Thyroid gland (tissue), 4 donors: ENCODE measurements at regions not wholly inside any gene's neighbourhood (a gene's known extent, or its start where the extent isn't known, plus 50 kb on each side); places are given as distances from the start of the nearest gene placed in this dataset.

Source experiments
- DNase-seq, 2 donors: peaks; one replicate each; pipeline ENCODE4 v3.0.0-alpha.2; 2019
- H3K27ac ChIP-seq, 3 donors: fragments of 200-600 bp; sonication (generic); 1 replicate in 2 of 3; 2 replicates in 1 of 3; pipeline ENCODE4 v1.5.1; 2016 to 2019; ENCODE audit warnings: mild to moderate bottlenecking in 1 of 3, moderate library complexity in 1 of 3
- H3K27me3 ChIP-seq: fragments of 200-600 bp; sonication (generic); one replicate; pipeline ENCODE4 v1.5.1; 2019
- H3K36me3 ChIP-seq, 2 donors: fragments of 200-600 bp; sonication (generic); one replicate each; pipeline ENCODE4 v1.5.1; 2016 to 2019
- H3K4me1 ChIP-seq, 2 donors: fragments of 200-600 bp; sonication (generic); one replicate each; pipeline ENCODE4 v1.5.1; 2017 to 2019
- H3K4me3 ChIP-seq, 3 donors: fragments of 200-600 bp; sonication (generic); replicated peaks in 1 of 3; 1 replicate in 2 of 3; 2 replicates in 1 of 3; pipeline ENCODE4 v1.5.1; 2016; ENCODE audit warnings: mild to moderate bottlenecking in 1 of 3
- H3K9me3 ChIP-seq: fragments of 200-600 bp; sonication (generic); one replicate; pipeline ENCODE4 v1.5.1; 2017
- CTCF ChIP-seq, 6 experiments: fragments of 200-600 bp in 3 of 6; fragments of 450-650 bp in 3 of 6; sonication (generic) in 3 of 6; IDR thresholded peaks; one replicate each; pipeline ENCODE4 v1.5.1; 2016 to 2019; ENCODE audit warnings: antibody characterized with exemption in 6 of 6, mild to moderate bottlenecking in 2 of 6, inconsistent platforms in 1 of 6, moderate library complexity in 1 of 6
- POLR2A ChIP-seq, 2 donors: fragments of 450-650 bp; IDR thresholded peaks; one replicate each; pipeline ENCODE4 v1.6.1; 2017; ENCODE audit warnings: antibody characterized with exemption in 2 of 2, mild to moderate bottlenecking in 2 of 2, moderate library complexity in 1 of 2
- WGBS, 2 donors: methylation state at CpG; one replicate each; pipeline ENCODE4 v1.1.5; 2017; 5-methylcytosine and 5-hydroxymethylcytosine counted together
- intact Hi-C: fragments of 100-400 bp; cut with DNase I; formaldehyde crosslinking; loops from one replicate; pipeline ENCODE4 v1.15.1; 2023

GRCh38 chrX:49773993-49774392 is 55.1 kb upstream of the PAGE4 start:
- H3K4me1 ChIP-seq = no peaks in the 10 kb centered on the region
- TF ChIP-seq POLR2A (IDR thresholded peaks at IDR 0.05) (no peak), CTCF (IDR thresholded peaks at IDR 0.05) (no peak)

GRCh38 chrX:49767236-49767635 is 61.9 kb upstream of the PAGE4 start:
- DNase-seq = no peak
- 31 to 36% methylated on average over 1 of the region's 1 CpG for WGBS, 2 donors
- no peak overlapping the region for H3K27ac ChIP-seq
- no peaks in the 10 kb centered on the region for H3K27me3 ChIP-seq
- intact Hi-C loops = no loop called here
- no peak overlapping the region for H3K4me3 ChIP-seq
- no peaks in the 10 kb centered on the region for H3K36me3 ChIP-seq
- H3K4me1 ChIP-seq = no peaks in the 10 kb centered on the region
- TF ChIP-seq CTCF (IDR thresholded peaks at IDR 0.05) (no peak), POLR2A (IDR thresholded peaks at IDR 0.05) (no peak)
- H3K9me3 ChIP-seq = no peaks in the 10 kb centered on the region

More at GRCh38 chrX:49773993-49774392, 55.1 kb upstream of the PAGE4 start:
- Histone ChIP-seq H3K4me3 (no peak overlapping the region), H3K36me3 (no peaks in the 10 kb centered on the region), H3K27me3 (no peaks in the 10 kb centered on the region), H3K9me3 (no peaks in the 10 kb centered on the region), H3K27ac (no peak overlapping the region)
- intact Hi-C loops = no loop called here
- DNase-seq = no peak
- WGBS, 2 donors = 73 to 100% methylated on average over 1 to 2 of the region's 2 CpGs

GRCh38 chrX:49762175-49762720 is 66.5 kb upstream of the PAGE1 start:
- Histone ChIP-seq H3K27me3 (no peaks in the 10 kb centered on the region), H3K9me3 (no peaks in the 10 kb centered on the region), H3K4me3 (no peak overlapping the region), H3K27ac (no peak overlapping the region), H3K36me3 (no peaks in the 10 kb centered on the region), H3K4me1 (no peaks in the 10 kb centered on the region)
- TF ChIP-seq CTCF (IDR thresholded peaks at IDR 0.05) = no peak
- TF ChIP-seq POLR2A (IDR thresholded peaks at IDR 0.05) = no peak
- WGBS, 2 donors = 68 to 73% methylated on average over 2 of the region's 2 CpGs
- DNase-seq = no peak
- intact Hi-C loops = no loop called here

- H3K4me1 ChIP-seq = no peaks in the 10 kb centered on the region
- TF ChIP-seq CTCF (IDR thresholded peaks at IDR 0.05) = peak in 4 of 6 experiments; percentile 7 to 48 (median 39)
- TF ChIP-seq POLR2A (IDR thresholded peaks at IDR 0.05) = no peak
- WGBS, 2 donors = 6 to 11% methylated on average over 2 of the region's 2 CpGs
- no peaks in the 10 kb centered on the region for H3K36me3 ChIP-seq
- DNase-seq = no peak
- H3K9me3 ChIP-seq = no peaks in the 10 kb centered on the region
- H3K27me3 ChIP-seq = no peaks in the 10 kb centered on the region
- H3K27ac ChIP-seq = no peak overlapping the region
- intact Hi-C loops = no loop called here
- H3K4me3 ChIP-seq = no peak overlapping the region
These were observed 65.7 kb upstream of the PAGE1 start for GRCh38 chrX:49761481-49761880.

GRCh38 chrX:49760290-49760890 is 64.6 kb upstream of the PAGE1 start:
- TF ChIP-seq CTCF (IDR thresholded peaks at IDR 0.05) (no peak), POLR2A (IDR thresholded peaks at IDR 0.05) (no peak)
- H3K27ac ChIP-seq = no peak overlapping the region
- H3K27me3 ChIP-seq = no peaks in the 10 kb centered on the region
- H3K4me1 ChIP-seq = no peaks in the 10 kb centered on the region
- no peak overlapping the region for H3K4me3 ChIP-seq
- intact Hi-C loops = no loop called here
- 78 to 87% methylated on average over 5 to 6 of the region's 6 CpGs for WGBS, 2 donors
- no peaks in the 10 kb centered on the region for H3K36me3 ChIP-seq
- H3K9me3 ChIP-seq = no peaks in the 10 kb centered on the region
- no peak for DNase-seq
